Tibial artery (tissue), 4 donors: ENCODE measurements at regions not wholly inside any gene's neighbourhood (a gene's known extent, or its start where the extent isn't known, plus 50 kb on each side); places are given as distances from the start of the nearest gene placed in this dataset.

Experiments used
- DNase-seq, 2 donors: peaks; one replicate each; pipeline ENCODE4 v3.0.0-alpha.2; 2019
- H3K27ac ChIP-seq, 2 donors: fragments of 200-600 bp; sonication (generic) in 1 of 2; 1 replicate in 1 of 2; 2 replicates in 1 of 2; pipeline ENCODE4 v1.5.1; 2018 to 2019; ENCODE audit warnings: mild to moderate bottlenecking in 1 of 2
- H3K27me3 ChIP-seq, 2 donors: fragments of 200-600 bp; sonication (generic) in 1 of 2; one replicate each; pipeline versions ENCODE4 v1.5.1 to v1.6.0; 2016 to 2019
- H3K36me3 ChIP-seq, 3 donors: fragments of 200-600 bp; sonication (generic) in 2 of 3; one replicate each; pipeline ENCODE4 v1.5.1; 2016 to 2019; ENCODE audit warnings: mild to moderate bottlenecking in 2 of 3
- H3K4me1 ChIP-seq, 4 donors: fragments of 200-600 bp; sonication (generic) in 2 of 4; 1 replicate in 3 of 4; 2 replicates in 1 of 4; pipeline ENCODE4 v1.5.1; 2016 to 2019
- H3K4me3 ChIP-seq, 2 donors: fragments of 200-600 bp; sonication (generic) in 1 of 2; 1 replicate in 1 of 2; 2 replicates in 1 of 2; pipeline ENCODE4 v1.5.1; 2018 to 2019; ENCODE audit warnings: mild to moderate bottlenecking in 2 of 2
- H3K9me3 ChIP-seq, 3 donors: fragments of 200-600 bp; sonication (generic) in 1 of 3; one replicate each; pipeline ENCODE4 v1.5.1; 2016 to 2019
- CTCF ChIP-seq, 2 experiments: fragments of 200-600 bp in 1 of 2; fragments of 450-650 bp in 1 of 2; IDR thresholded peaks; one replicate each; pipeline ENCODE4 v1.5.1; 2017 to 2019; ENCODE audit warnings: antibody characterized with exemption in 2 of 2, mild to moderate bottlenecking in 1 of 2, moderate library complexity in 1 of 2
- intact Hi-C: fragments of 100-400 bp; cut with DNase I; formaldehyde crosslinking; loops from one replicate; pipeline ENCODE4 v1.15.0; 2023; ENCODE audit warnings: low total_unique reads

GRCh38 chr21:16488042-16488441 lies 758.3 kb downstream of the USP25 start:
- no peak for TF ChIP-seq CTCF (IDR thresholded peaks at IDR 0.05)
- no peaks in the 10 kb centered on the region for H3K36me3 ChIP-seq
- no peaks in the 10 kb centered on the region for H3K9me3 ChIP-seq

GRCh38 chr21:16492356-16492755 lies 762.6 kb downstream of the USP25 start:
- TF ChIP-seq CTCF (IDR thresholded peaks at IDR 0.05), result no peak
- intact Hi-C loops, result no loop called here
- Histone ChIP-seq H3K27ac (no peak overlapping the region), H3K9me3 (no peaks in the 10 kb centered on the region), H3K4me1 (peaks cover 0 to 16% (median 0%) of the 10 kb centered on the region in 4 donors), H3K27me3 (no peaks in the 10 kb centered on the region), H3K4me3 (no peak overlapping the region), H3K36me3 (no peaks in the 10 kb centered on the region)
- no peak for DNase-seq

More at GRCh38 chr21:16488042-16488441, 758.3 kb downstream of the USP25 start:
- no peak overlapping the region for H3K27ac ChIP-seq
- no peak overlapping the region for H3K4me3 ChIP-seq
- no peaks in the 10 kb centered on the region for H3K27me3 ChIP-seq
- H3K4me1 ChIP-seq, result peaks cover 0 to 11% (median 0%) of the 10 kb centered on the region in 4 donors
- intact Hi-C loops, result no loop called here
- no peak for DNase-seq

GRCh38 chr21:16492892-16493291 lies 763.1 kb downstream of the USP25 start:
- H3K4me3 ChIP-seq, result no peak overlapping the region
- intact Hi-C loops, result no loop called here
- H3K4me1 ChIP-seq, result peaks cover 0 to 16% (median 0%) of the 10 kb centered on the region in 4 donors
- no peaks in the 10 kb centered on the region for H3K9me3 ChIP-seq
- no peak for TF ChIP-seq CTCF (IDR thresholded peaks at IDR 0.05)
- H3K36me3 ChIP-seq, result no peaks in the 10 kb centered on the region
- no peaks in the 10 kb centered on the region for H3K27me3 ChIP-seq
- no peak overlapping the region for H3K27ac ChIP-seq
- DNase-seq, result no peak

GRCh38 chr21:16496609-16497008 lies 766.8 kb downstream of the USP25 start:
- H3K27ac ChIP-seq, result no peak overlapping the region

GRCh38 chr21:16500271-16500670 lies 770.5 kb downstream of the USP25 start:
- H3K27me3 ChIP-seq, result no peaks in the 10 kb centered on the region
- intact Hi-C loops, result no loop called here
- no peak for TF ChIP-seq CTCF (IDR thresholded peaks at IDR 0.05)
- no peak overlapping the region for H3K27ac ChIP-seq
- DNase-seq, result no peak
- H3K4me1 ChIP-seq, result peaks cover 0 to 25% (median under 1%) of the 10 kb centered on the region in 4 donors
- no peak overlapping the region for H3K4me3 ChIP-seq
- H3K36me3 ChIP-seq, result no peaks in the 10 kb centered on the region
- no peaks in the 10 kb centered on the region for H3K9me3 ChIP-seq

More at GRCh38 chr21:16496609-16497008, 766.8 kb downstream of the USP25 start:
- no peak for TF ChIP-seq CTCF (IDR thresholded peaks at IDR 0.05)
- Histone ChIP-seq H3K4me3 (no peak overlapping the region), H3K27me3 (no peaks in the 10 kb centered on the region), H3K4me1 (peaks cover 0 to 16% (median 0%) of the 10 kb centered on the region in 4 donors), H3K9me3 (no peaks in the 10 kb centered on the region), H3K36me3 (no peaks in the 10 kb centered on the region)
- intact Hi-C loops, result no loop called here
- DNase-seq, result no peak

GRCh38 chr21:16502273-16502672 lies 772.5 kb downstream of the USP25 start:
- intact Hi-C loops, result no loop called here
- no peak overlapping the region for H3K27ac ChIP-seq
- no peaks in the 10 kb centered on the region for H3K27me3 ChIP-seq
- H3K4me3 ChIP-seq, result no peak overlapping the region
- no peaks in the 10 kb centered on the region for H3K9me3 ChIP-seq
- peaks cover 0 to 16% (median 3%) of the 10 kb centered on the region in 4 donors for H3K4me1 ChIP-seq
- TF ChIP-seq CTCF (IDR thresholded peaks at IDR 0.05), result no peak
- DNase-seq, result no peak
- H3K36me3 ChIP-seq, result no peaks in the 10 kb centered on the region
